ENCODE measurements at regions not wholly inside any gene's neighbourhood (a gene's known extent, or its start where the extent isn't known, plus 50 kb on each side); places are given as distances from the start of the nearest gene placed in this dataset.

DNA sequence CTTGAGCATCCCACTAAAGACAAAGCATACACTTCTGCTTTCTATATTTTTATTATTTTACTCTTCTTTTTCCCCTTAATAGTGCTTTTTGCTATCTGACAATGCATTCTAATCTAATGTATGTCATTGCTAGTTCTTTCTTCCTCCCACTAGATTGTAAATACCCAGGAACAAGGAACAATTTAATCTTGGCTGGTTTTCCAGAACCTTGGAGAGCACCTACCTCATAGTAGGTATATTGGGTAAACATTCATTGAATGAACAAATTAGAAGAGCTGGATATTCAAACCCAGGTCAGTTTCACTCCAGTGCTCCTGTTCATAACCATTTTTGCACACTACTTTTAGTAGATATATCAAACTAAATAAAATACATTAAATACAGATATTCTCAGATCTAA is 1617.6 kb upstream of the SLC10A2 start:
- Histone ChIP-seq H3K27me3 (ENCODE audit: control insufficient read depth, insufficient read depth, low read length) (no peaks in the 10 kb centered on the region), H3K36me3 (ENCODE audit: control insufficient read depth, insufficient read depth, low read length) (no peaks in the 10 kb centered on the region), H3K4me3 (ENCODE audit: low read depth, low read length) (no peak overlapping the region)
- ChIA-PET CTCF (no interaction called here), POLR2A (no interaction called here)
- TF ChIP-seq, protein P1, sequence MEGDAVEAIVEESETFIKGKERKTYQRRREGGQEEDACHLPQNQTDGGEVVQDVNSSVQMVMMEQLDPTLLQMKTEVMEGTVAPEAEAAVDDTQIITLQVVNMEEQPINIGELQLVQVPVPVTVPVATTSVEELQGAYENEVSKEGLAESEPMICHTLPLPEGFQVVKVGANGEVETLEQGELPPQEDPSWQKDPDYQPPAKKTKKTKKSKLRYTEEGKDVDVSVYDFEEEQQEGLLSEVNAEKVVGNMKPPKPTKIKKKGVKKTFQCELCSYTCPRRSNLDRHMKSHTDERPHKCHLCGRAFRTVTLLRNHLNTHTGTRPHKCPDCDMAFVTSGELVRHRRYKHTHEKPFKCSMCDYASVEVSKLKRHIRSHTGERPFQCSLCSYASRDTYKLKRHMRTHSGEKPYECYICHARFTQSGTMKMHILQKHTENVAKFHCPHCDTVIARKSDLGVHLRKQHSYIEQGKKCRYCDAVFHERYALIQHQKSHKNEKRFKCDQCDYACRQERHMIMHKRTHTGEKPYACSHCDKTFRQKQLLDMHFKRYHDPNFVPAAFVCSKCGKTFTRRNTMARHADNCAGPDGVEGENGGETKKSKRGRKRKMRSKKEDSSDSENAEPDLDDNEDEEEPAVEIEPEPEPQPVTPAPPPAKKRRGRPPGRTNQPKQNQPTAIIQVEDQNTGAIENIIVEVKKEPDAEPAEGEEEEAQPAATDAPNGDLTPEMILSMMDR (IDR thresholded peaks at IDR 0.05; ENCODE audit: insufficient read depth, low read depth, low read length): no peak
- DNase-seq (ENCODE audit: low read depth): no peak

DNA sequence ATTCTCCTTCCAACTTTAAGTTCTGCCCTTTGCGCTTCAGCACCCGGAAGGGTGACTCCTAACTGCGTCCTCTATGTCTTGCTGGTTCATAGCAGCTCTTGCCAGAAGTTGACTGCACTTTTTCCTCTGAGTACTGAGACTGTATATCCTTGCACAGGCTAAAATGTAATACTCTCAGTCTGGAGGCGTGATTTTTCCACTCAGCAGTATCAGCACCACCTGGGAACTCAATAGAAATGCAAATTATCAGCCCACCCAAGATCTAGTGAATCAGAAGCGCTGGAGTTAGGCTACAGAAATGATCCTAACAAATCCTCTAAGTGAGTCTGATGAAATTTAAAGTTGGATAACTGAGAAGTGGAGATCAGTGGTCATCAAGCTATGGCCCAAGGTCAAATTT is 1611.9 kb upstream of the SLC10A2 start:
- CTCF ChIA-PET: no interaction called here
- TF ChIP-seq, protein P1 (IDR thresholded peaks at IDR 0.05; ENCODE audit: insufficient read depth, low read depth, low read length): no peak

DNA sequence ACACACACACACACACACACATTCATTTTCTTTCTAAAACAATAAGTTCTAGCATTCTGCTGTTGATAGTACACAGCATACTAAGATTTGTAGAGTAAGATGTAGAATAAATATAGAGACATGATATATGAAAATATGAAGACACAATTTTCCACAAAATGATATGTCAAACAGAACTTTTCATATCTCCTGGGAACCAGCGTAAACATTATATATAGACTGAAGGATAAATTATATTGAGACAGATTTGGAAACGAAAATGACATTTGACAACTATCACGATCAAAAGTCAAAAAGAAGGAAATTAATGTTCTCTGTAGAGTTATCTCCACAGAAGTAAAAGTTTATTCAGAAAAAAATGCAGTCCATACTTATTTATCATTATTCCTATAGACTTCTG is 1605.7 kb upstream of the SLC10A2 start:
- no peak overlapping the region for H3K4me3 ChIP-seq (ENCODE audit: low read depth, low read length)
- no peaks in the 10 kb centered on the region for H3K36me3 ChIP-seq (ENCODE audit: control insufficient read depth, insufficient read depth, low read length)
- H3K27me3 ChIP-seq (ENCODE audit: control insufficient read depth, insufficient read depth, low read length): no peaks in the 10 kb centered on the region
- CTCF ChIA-PET: no interaction called here
- POLR2A ChIA-PET: no interaction called here
- TF ChIP-seq, protein P1 (IDR thresholded peaks at IDR 0.05; ENCODE audit: insufficient read depth, low read depth, low read length): no peak
- no peak for DNase-seq (ENCODE audit: low read depth)

More for the DNA sequence above, 1611.9 kb upstream of the SLC10A2 start:
- Histone ChIP-seq H3K4me3 (ENCODE audit: low read depth, low read length) (no peak overlapping the region), H3K36me3 (ENCODE audit: control insufficient read depth, insufficient read depth, low read length) (no peaks in the 10 kb centered on the region), H3K27me3 (ENCODE audit: control insufficient read depth, insufficient read depth, low read length) (no peaks in the 10 kb centered on the region)
- DNase-seq (ENCODE audit: low read depth): no peak
- POLR2A ChIA-PET: no interaction called here

DNA sequence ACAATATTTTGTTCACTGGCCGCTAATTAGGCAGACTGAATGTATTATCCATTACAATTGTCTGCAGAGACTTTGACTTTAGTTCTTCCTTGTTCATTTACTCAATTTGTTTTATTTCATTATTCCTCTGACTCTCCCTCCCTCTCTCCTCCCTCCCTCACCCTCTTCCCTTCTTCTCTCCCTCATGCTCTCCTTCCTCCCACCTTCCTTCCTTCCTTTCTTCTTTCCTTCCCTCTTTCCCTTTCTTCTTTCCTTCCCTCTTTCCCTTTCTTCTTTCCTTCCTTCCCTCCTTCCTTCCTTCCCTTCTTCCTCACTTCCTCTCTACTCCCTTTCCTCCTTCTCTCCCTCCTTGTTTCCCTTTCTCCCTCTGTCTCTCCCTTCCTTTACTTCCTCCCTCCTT is 1591.0 kb upstream of the SLC10A2 start:
- ChIA-PET CTCF (no interaction called here), POLR2A (no interaction called here)
- no peak overlapping the region for H3K4me3 ChIP-seq (ENCODE audit: low read depth, low read length)
- DNase-seq (ENCODE audit: low read depth): no peak
- H3K27me3 ChIP-seq (ENCODE audit: control insufficient read depth, insufficient read depth, low read length): no peaks in the 10 kb centered on the region
- TF ChIP-seq, protein P1 (IDR thresholded peaks at IDR 0.05; ENCODE audit: insufficient read depth, low read depth, low read length): no peak
- H3K36me3 ChIP-seq (ENCODE audit: control insufficient read depth, insufficient read depth, low read length): no peaks in the 10 kb centered on the region

DNA sequence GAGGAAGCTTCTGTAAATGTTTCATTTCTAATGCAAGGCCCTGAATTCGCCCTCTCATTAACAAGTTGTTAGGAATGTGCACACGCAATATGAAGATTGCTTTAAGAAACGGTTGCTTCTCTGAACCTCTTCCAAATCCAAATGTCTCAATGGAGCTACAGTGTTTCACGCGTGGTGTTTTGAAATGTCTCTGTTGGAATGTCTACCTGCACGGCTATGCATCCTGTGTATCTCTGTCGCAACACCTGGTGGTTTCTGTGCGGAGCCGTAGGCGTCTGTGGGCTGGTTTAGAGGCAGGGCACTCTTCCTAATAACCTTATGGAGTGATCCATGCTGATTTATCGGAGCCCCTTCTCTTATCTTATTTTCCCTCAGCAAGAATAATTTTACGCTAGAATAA is 1584.2 kb upstream of the SLC10A2 start:
- DNase-seq (ENCODE audit: low read depth): no peak
- no peak overlapping the region for H3K4me3 ChIP-seq (ENCODE audit: low read depth, low read length)
- no peaks in the 10 kb centered on the region for H3K27me3 ChIP-seq (ENCODE audit: control insufficient read depth, insufficient read depth, low read length)
- CTCF ChIA-PET: no interaction called here
- POLR2A ChIA-PET: no interaction called here
- TF ChIP-seq, protein P1 (IDR thresholded peaks at IDR 0.05; ENCODE audit: insufficient read depth, low read depth, low read length): no peak
- no peaks in the 10 kb centered on the region for H3K36me3 ChIP-seq (ENCODE audit: control insufficient read depth, insufficient read depth, low read length)

All from BJ (cell line).